OCI-LY7 (cell line): ENCODE measurements at regions not wholly inside any gene's neighbourhood (a gene's known extent, or its start where the extent isn't known, plus 50 kb on each side); places are given as distances from the start of the nearest gene placed in this dataset.

Source experiments
- BruUV-seq: library from RNA; stranded (reverse); fragments of 400-500 nt; replicated peaks from 2 replicates; lab custom pipeline; 2021; lab: Mats Ljungman, UMichigan
- CTCF ChIA-PET: fragments of 300-600 bp; sonication (Branson Sonifier 250); formaldehyde crosslinking; loops from one replicate; lab custom pipeline; 2022; ENCODE audit warnings: antibody characterized with exemption; ENCODE audit not compliant: unreplicated experiment; lab: Charles Lee
- POLR2A ChIA-PET: fragments of 300-600 bp; sonication (Branson Sonifier 250); formaldehyde crosslinking; loops from one replicate; lab custom pipeline; 2022; ENCODE audit warnings: antibody characterized with exemption; lab: Charles Lee
- DNase-seq: peaks from one replicate; pipeline ENCODE4 v3.0.0-alpha.2; 2015; ENCODE audit warnings: low spot score
- H2AFZ ChIP-seq: fragments of 200-600 bp; sonication (generic), shearing (Covaris generic); 2 replicates; pipeline ENCODE4 v1.6.1; 2014; ENCODE audit warnings: mild to moderate bottlenecking, antibody characterized with exemption, low read length, moderate library complexity
- H3K27ac ChIP-seq: fragments of 200-600 bp; sonication (generic); 2 replicates; pipeline ENCODE4 v1.5.1; 2014; ENCODE audit warnings: mixed run types, low read depth, mild to moderate bottlenecking, moderate library complexity, low read length, inconsistent platforms; ENCODE audit not compliant: poor library complexity, severe bottlenecking
- H3K36me3 ChIP-seq: fragments of 200-600 bp; sonication (generic); 2 replicates; pipeline ENCODE4 v1.6.1; 2014; ENCODE audit warnings: mild to moderate bottlenecking, antibody characterized with exemption, low read length, moderate library complexity, mixed read lengths; ENCODE audit not compliant: insufficient read depth
- H3K4me1 ChIP-seq: fragments of 200-600 bp; sonication (generic); 2 replicates; pipeline ENCODE4 v1.5.1; 2014; ENCODE audit warnings: mild to moderate bottlenecking, low read length; ENCODE audit not compliant: insufficient read depth, poor library complexity, severe bottlenecking
- H3K4me2 ChIP-seq: fragments of 200-600 bp; sonication (generic); 2 replicates; pipeline ENCODE4 v1.6.1; 2014; ENCODE audit warnings: mild to moderate bottlenecking, low read length
- H3K4me3 ChIP-seq: fragments of 200-600 bp; sonication (generic); 2 replicates; pipeline ENCODE4 v1.5.1; 2014; ENCODE audit warnings: mild to moderate bottlenecking, low read depth, low read length; ENCODE audit not compliant: poor library complexity, severe bottlenecking
- H3K79me2 ChIP-seq: fragments of 200-600 bp; sonication (generic); 2 replicates; pipeline ENCODE4 v1.6.1; 2016; ENCODE audit warnings: low read depth, mild to moderate bottlenecking, low read length, moderate library complexity, mixed read lengths; ENCODE audit not compliant: insufficient read depth
- H3K9me2 ChIP-seq: fragments of 200-600 bp; sonication (generic); 2 replicates; pipeline ENCODE4 v1.6.1; 2016; ENCODE audit warnings: mild to moderate bottlenecking, low read length, mixed read lengths; ENCODE audit not compliant: insufficient read depth
- H3K9me3 ChIP-seq: fragments of 200-600 bp; sonication (generic); 2 replicates; pipeline ENCODE4 v1.6.1; 2014; ENCODE audit warnings: mild to moderate bottlenecking, mixed run types, low read length, mixed read lengths
- H4K20me1 ChIP-seq: fragments of 200-600 bp; sonication (generic); 2 replicates; pipeline ENCODE4 v1.6.1; 2014; ENCODE audit warnings: mild to moderate bottlenecking, antibody characterized with exemption, low read length, moderate library complexity, mixed read lengths; ENCODE audit not compliant: insufficient read depth
- CTCF ChIP-seq: fragments of 200-600 bp; sonication (generic); conservative IDR thresholded peaks from 2 replicates; pipeline ENCODE4 v1.5.1; 2014; ENCODE audit warnings: mild to moderate bottlenecking, antibody characterized with exemption, low read length, moderate library complexity, mixed read lengths
- EZH2phosphoT487 ChIP-seq: fragments of 200-600 bp; sonication (generic); IDR thresholded peaks from 2 replicates; pipeline ENCODE4 v1.6.1; 2018; ENCODE audit warnings: low read depth, borderline replicate concordance, mild to moderate bottlenecking, mixed run types, antibody characterized with exemption, low read length, moderate library complexity, mixed read lengths
- intact Hi-C: fragments of 100-400 bp; cut with micrococcal nuclease; formaldehyde crosslinking; loops from one replicate; pipeline ENCODE4 v1.10.0; 2022; ENCODE audit not compliant: unreplicated experiment

GRCh38 chr7:155211173-155211572, 86.5 kb upstream of the INSIG1 start:
- Histone ChIP-seq H3K9me3 (no peaks in the 10 kb centered on the region), H2AFZ (no peak overlapping the region), H3K4me2 (no peak overlapping the region), H4K20me1 (no peaks in the 10 kb centered on the region), H3K4me1 (peaks cover 25% of the 10 kb centered on the region), H3K79me2 (no peaks in the 10 kb centered on the region), H3K27ac (no peak overlapping the region), H3K36me3 (no peaks in the 10 kb centered on the region), H3K4me3 (no peak overlapping the region), H3K9me2 (no peaks in the 10 kb centered on the region)
- ChIA-PET POLR2A (no interaction called here), CTCF (no interaction called here)
- no peak for DNase-seq
- TF ChIP-seq CTCF: no peak
- no peak for TF ChIP-seq EZH2phosphoT487
- intact Hi-C loops: no loop called here
- BruUV-seq: no TSS peak

- H4K20me1 ChIP-seq: no peaks in the 10 kb centered on the region
- POLR2A ChIA-PET: interaction anchor here (0.6 kb wide), 1 partner anchor 171 kb away, joined by 3 read pairs; no protein-coding TSS in a partner anchor
- H2AFZ ChIP-seq: no peak overlapping the region
- peaks cover 20% of the 10 kb centered on the region for H3K4me1 ChIP-seq
- no peak for DNase-seq
- CTCF ChIA-PET: no interaction called here
- BruUV-seq: no TSS peak
- H3K9me3 ChIP-seq: no peaks in the 10 kb centered on the region
- intact Hi-C loops: no loop called here
- H3K4me3 ChIP-seq: no peak overlapping the region
- no peak overlapping the region for H3K4me2 ChIP-seq
- TF ChIP-seq EZH2phosphoT487 (no peak), CTCF (no peak)
- H3K9me2 ChIP-seq: no peaks in the 10 kb centered on the region
- no peak overlapping the region for H3K27ac ChIP-seq
- H3K79me2 ChIP-seq: no peaks in the 10 kb centered on the region
- H3K36me3 ChIP-seq: no peaks in the 10 kb centered on the region
Observed at GRCh38 chr7:155211761-155212160, 85.9 kb upstream of the INSIG1 start.

GRCh38 chr7:155212301-155213015, 85.2 kb upstream of the INSIG1 start:
- POLR2A ChIA-PET: no interaction called here
- H3K4me2 ChIP-seq: no peak overlapping the region
- no peak for TF ChIP-seq CTCF
- TF ChIP-seq EZH2phosphoT487: no peak
- H3K9me2 ChIP-seq: no peaks in the 10 kb centered on the region
- CTCF ChIA-PET: no interaction called here
- no peaks in the 10 kb centered on the region for H4K20me1 ChIP-seq
- no peak overlapping the region for H2AFZ ChIP-seq
- no peaks in the 10 kb centered on the region for H3K79me2 ChIP-seq
- no peaks in the 10 kb centered on the region for H3K9me3 ChIP-seq
- no peak for DNase-seq
- no peak overlapping the region for H3K4me3 ChIP-seq
- H3K27ac ChIP-seq: no peak overlapping the region
- H3K36me3 ChIP-seq: no peaks in the 10 kb centered on the region
- BruUV-seq: no TSS peak
- peaks cover 13% of the 10 kb centered on the region for H3K4me1 ChIP-seq
- intact Hi-C loops: no loop called here
